ENCODE measurements at regions not wholly inside any gene's neighbourhood (a gene's known extent, or its start where the extent isn't known, plus 50 kb on each side); places are given as distances from the start of the nearest gene placed in this dataset.
"Not testable (repeated sequence)": the region's sequence is repeated elsewhere in the genome, so short reads cannot be mapped to it uniquely, and the experiment has no call there.

GRCh38 chr1:187987236-187987776 is 1158.6 kb downstream of the PLA2G4A start:
- DNase-seq, result no peak

GRCh38 chr1:187991944-187992343 is 1163.2 kb downstream of the PLA2G4A start:
- DNase-seq, result no peak

- no peak for DNase-seq
Measured at GRCh38 chr1:187996780-187997179, 1168.0 kb downstream of the PLA2G4A start.

- DNase-seq, result no peak
Measured at GRCh38 chr1:187999973-188000372, 1171.2 kb downstream of the PLA2G4A start.

- not testable (repeated sequence) for DNase-seq
Measured at GRCh38 chr1:188003687-188004086, 1174.9 kb downstream of the PLA2G4A start.

GRCh38 chr1:188004849-188005248 is 1176.1 kb downstream of the PLA2G4A start:
- DNase-seq, result no peak

GRCh38 chr1:188006354-188006753 is 1177.6 kb downstream of the PLA2G4A start:
- DNase-seq, result no peak

GRCh38 chr1:188013222-188013849 is 1184.6 kb downstream of the PLA2G4A start:
- DNase-seq, result not testable (repeated sequence)

GRCh38 chr1:188017921-188018320 is 1189.2 kb downstream of the PLA2G4A start:
- DNase-seq, result no peak

GRCh38 chr1:188022661-188023060 is 1193.9 kb downstream of the PLA2G4A start:
- DNase-seq, result no peak

- DNase-seq, result no peak
Measured at GRCh38 chr1:188023206-188023605, 1194.5 kb downstream of the PLA2G4A start.

GRCh38 chr1:188027613-188028012 is 1198.9 kb downstream of the PLA2G4A start:
- DNase-seq, result no peak

- not testable (repeated sequence) for DNase-seq
Measured at GRCh38 chr1:188037572-188037971, 1208.8 kb downstream of the PLA2G4A start.

- no peak for DNase-seq
Measured at GRCh38 chr1:188043536-188044245, 1214.9 kb downstream of the PLA2G4A start.

GRCh38 chr1:188050250-188050649 is 1221.5 kb downstream of the PLA2G4A start:
- DNase-seq, result no peak

- DNase-seq, result no peak
Measured at GRCh38 chr1:188056011-188056410, 1227.3 kb downstream of the PLA2G4A start.

GRCh38 chr1:188058801-188059200 is 1230.1 kb downstream of the PLA2G4A start:
- DNase-seq, result no peak

GRCh38 chr1:188061881-188062280 is 1233.1 kb downstream of the PLA2G4A start:
- no peak for DNase-seq

GRCh38 chr1:188062456-188062855 is 1233.7 kb downstream of the PLA2G4A start:
- DNase-seq, result no peak

- no peak for DNase-seq
Measured at GRCh38 chr1:188065917-188066316, 1237.2 kb downstream of the PLA2G4A start.

GRCh38 chr1:188070848-188071247 is 1242.1 kb downstream of the PLA2G4A start:
- no peak for DNase-seq

GRCh38 chr1:188089015-188089414 is 1260.3 kb downstream of the PLA2G4A start:
- DNase-seq, result no peak

GRCh38 chr1:188089461-188089860 is 1260.7 kb downstream of the PLA2G4A start:
- no peak for DNase-seq

- DNase-seq, result no peak
Measured at GRCh38 chr1:188096521-188096920, 1267.8 kb downstream of the PLA2G4A start.

All from NCI-H187 treated with DMSO at 0.1 percent for 48 hours (cell line).